ENCODE measurements at regions not wholly inside any gene's neighbourhood (a gene's known extent, or its start where the extent isn't known, plus 50 kb on each side); places are given as distances from the start of the nearest gene placed in this dataset.

- Histone ChIP-seq H3K4me3 (ENCODE audit: low read depth, low read length, poor library complexity, severe bottlenecking) (no peak overlapping the region), H3K4me2 (ENCODE audit: low read length) (no peak overlapping the region), H4K20me1 (ENCODE audit: insufficient read depth, low read length) (no peaks in the 10 kb centered on the region), H3K4me1 (ENCODE audit: insufficient read depth, low read length, poor library complexity, severe bottlenecking) (peaks cover 36% of the 10 kb centered on the region), H3K27ac (ENCODE audit: low read depth, low read length, poor library complexity, severe bottlenecking) (no peak overlapping the region), H3K9me2 (ENCODE audit: insufficient read depth, low read length) (no peaks in the 10 kb centered on the region), H2AFZ (ENCODE audit: low read length) (no peak overlapping the region), H3K79me2 (ENCODE audit: insufficient read depth, low read depth, low read length) (peaks cover 31% of the 10 kb centered on the region; the same call in 1 of the 2 replicates), H3K9me3 (ENCODE audit: low read length) (peaks cover 58% of the 10 kb centered on the region), H3K36me3 (ENCODE audit: insufficient read depth, low read length) (peaks cover 54% of the 10 kb centered on the region)
- BruUV-seq (replicated peaks) = no TSS peak
- CTCF ChIA-PET (ENCODE audit: unreplicated experiment) = interaction anchor here (0.6 kb wide), 1 partner anchor 55 kb away, joined by 3 read pairs; no protein-coding TSS in a partner anchor
- intact Hi-C loops (cut with micrococcal nuclease; ENCODE audit: unreplicated experiment) = loop anchor here (10.0 kb wide), 1 partner anchor 261 kb away; no protein-coding TSS in a partner anchor
- TF ChIP-seq EZH2phosphoT487 (IDR thresholded peaks at IDR 0.05; ENCODE audit: borderline replicate concordance, low read depth, low read length) (no peak), CTCF (conservative IDR thresholded peaks at IDR 0.05; ENCODE audit: low read length) (no peak)
- POLR2A ChIA-PET = interaction anchor here (0.9 to 4.3 kb wide), 8 partner anchors 10 to 124 kb away, joined by 3 to 17 read pairs (median 3); no protein-coding TSS in a partner anchor
- no peak for DNase-seq (ENCODE audit: low spot score)
These were observed 110.7 kb downstream of the KLF12 start for GRCh38 chr13:74023484-74023883.

- intact Hi-C loops (cut with micrococcal nuclease; ENCODE audit: unreplicated experiment) = loop anchor here (10.0 kb wide), 1 partner anchor 263 kb away; no protein-coding TSS in a partner anchor
- peaks cover 19% of the 10 kb centered on the region; the same call in 1 of the 2 replicates for H3K79me2 ChIP-seq (ENCODE audit: insufficient read depth, low read depth, low read length)
- no peak overlapping the region for H3K4me3 ChIP-seq (ENCODE audit: low read depth, low read length, poor library complexity, severe bottlenecking)
These were observed 112.7 kb downstream of the KLF12 start for GRCh38 chr13:74021505-74021904.

More at GRCh38 chr13:74021505-74021904, 112.7 kb downstream of the KLF12 start:
- H3K9me2 ChIP-seq (ENCODE audit: insufficient read depth, low read length) = no peaks in the 10 kb centered on the region
- H3K4me1 ChIP-seq (ENCODE audit: insufficient read depth, low read length, poor library complexity, severe bottlenecking) = peaks cover 26% of the 10 kb centered on the region
- POLR2A ChIA-PET = no interaction called here
- CTCF ChIA-PET (ENCODE audit: unreplicated experiment) = no interaction called here
- no peak overlapping the region for H2AFZ ChIP-seq (ENCODE audit: low read length)
- H3K9me3 ChIP-seq (ENCODE audit: low read length) = peaks cover 58% of the 10 kb centered on the region
- no TSS peak for BruUV-seq (replicated peaks)
- H4K20me1 ChIP-seq (ENCODE audit: insufficient read depth, low read length) = no peaks in the 10 kb centered on the region
- no peak overlapping the region for H3K27ac ChIP-seq (ENCODE audit: low read depth, low read length, poor library complexity, severe bottlenecking)
- no peak for DNase-seq (ENCODE audit: low spot score)
- no peak overlapping the region for H3K4me2 ChIP-seq (ENCODE audit: low read length)
- H3K36me3 ChIP-seq (ENCODE audit: insufficient read depth, low read length) = peaks cover 54% of the 10 kb centered on the region
- TF ChIP-seq CTCF (conservative IDR thresholded peaks at IDR 0.05; ENCODE audit: low read length) = no peak
